Activated CD8-positive, alpha-beta memory T cell treated with anti-CD3 and anti-CD28 coated beads, Interleukin-2, amount 10 ng/mL, durations not matched to agents 7 days and 5 days (primary cell): ENCODE measurements at regions not wholly inside any gene's neighbourhood (a gene's known extent, or its start where the extent isn't known, plus 50 kb on each side); places are given as distances from the start of the nearest gene placed in this dataset.

Experiments
- ATAC-seq: fragments of 150-1000 bp; cut with Tn5 transposase; one replicate; pipeline ENCODE4 v1.10.0; 2021; ENCODE audit warnings: moderate library complexity
- CTCF ChIA-PET: fragments of 350-600 bp; sonication (Branson Sonifier 250); formaldehyde crosslinking; loops from one replicate; lab custom pipeline; 2021; ENCODE audit warnings: antibody characterized with exemption; lab: Charles Lee
- DNase-seq: peaks from one replicate; pipeline ENCODE4 v3.0.0-alpha.2; 2020
- H3K27ac Mint-ChIP-seq: one replicate; pipeline ENCODE4 v1.8.0; 2021; ENCODE audit warnings: mild to moderate bottlenecking, mixed read lengths
- H3K27me3 Mint-ChIP-seq: one replicate; pipeline ENCODE4 v1.8.0; 2021; ENCODE audit warnings: mixed read lengths
- H3K36me3 Mint-ChIP-seq: one replicate; pipeline ENCODE4 v1.8.0; 2021; ENCODE audit warnings: mild to moderate bottlenecking, mixed read lengths
- H3K4me1 Mint-ChIP-seq: one replicate; pipeline ENCODE4 v1.8.0; 2021; ENCODE audit warnings: mixed read lengths
- H3K4me3 Mint-ChIP-seq: one replicate; pipeline ENCODE4 v1.8.0; 2021; ENCODE audit warnings: mild to moderate bottlenecking, moderate library complexity, mixed read lengths
- H3K9me3 Mint-ChIP-seq: one replicate; pipeline ENCODE4 v1.8.0; 2022; ENCODE audit warnings: low read depth, mixed read lengths

- CTCF ChIA-PET = no interaction called here
- ATAC-seq (no peak), DNase-seq (no peak)
- Mint-ChIP-seq H3K36me3 (no peaks in the 10 kb centered on the region), H3K4me1 (no peaks in the 10 kb centered on the region), H3K27ac (no peak overlapping the region), H3K9me3 (peaks cover 8% of the 10 kb centered on the region), H3K4me3 (no peak overlapping the region), H3K27me3 (no peaks in the 10 kb centered on the region)
Observed at GRCh38 chr4:14018191-14018853, 390.8 kb upstream of the BOD1L1 start.

- CTCF ChIA-PET = no interaction called here
- Mint-ChIP-seq H3K27ac (no peak overlapping the region), H3K27me3 (no peaks in the 10 kb centered on the region)
Observed at GRCh38 chr4:14022456-14022855, 394.9 kb upstream of the BOD1L1 start.

GRCh38 chr4:14023036-14023435 is 395.5 kb upstream of the BOD1L1 start:
- H3K4me1 Mint-ChIP-seq = no peaks in the 10 kb centered on the region
- ATAC-seq (no peak), DNase-seq (no peak)
- CTCF ChIA-PET = no interaction called here
- peaks cover 5% of the 10 kb centered on the region for H3K9me3 Mint-ChIP-seq
- H3K4me3 Mint-ChIP-seq = no peak overlapping the region
- H3K27me3 Mint-ChIP-seq = no peaks in the 10 kb centered on the region
- H3K27ac Mint-ChIP-seq = no peak overlapping the region
- H3K36me3 Mint-ChIP-seq = no peaks in the 10 kb centered on the region

More at GRCh38 chr4:14022456-14022855, 394.9 kb upstream of the BOD1L1 start:
- Mint-ChIP-seq H3K4me1 (no peaks in the 10 kb centered on the region), H3K4me3 (no peak overlapping the region), H3K36me3 (no peaks in the 10 kb centered on the region), H3K9me3 (peaks cover 5% of the 10 kb centered on the region)
- no peak for DNase-seq
- ATAC-seq = no peak

GRCh38 chr4:14023896-14024295 is 396.4 kb upstream of the BOD1L1 start:
- no peak overlapping the region for H3K27ac Mint-ChIP-seq
- no peaks in the 10 kb centered on the region for H3K36me3 Mint-ChIP-seq
- DNase-seq = no peak
- H3K27me3 Mint-ChIP-seq = no peaks in the 10 kb centered on the region
- CTCF ChIA-PET = no interaction called here
- no peak overlapping the region for H3K4me3 Mint-ChIP-seq
- no peak for ATAC-seq
- no peaks in the 10 kb centered on the region for H3K4me1 Mint-ChIP-seq
- peaks cover 5% of the 10 kb centered on the region for H3K9me3 Mint-ChIP-seq

GRCh38 chr4:14025111-14025510 is 397.6 kb upstream of the BOD1L1 start:
- no peak for ATAC-seq
- CTCF ChIA-PET = no interaction called here
- DNase-seq = no peak

GRCh38 chr4:14025891-14026290 is 398.4 kb upstream of the BOD1L1 start:
- no peak for ATAC-seq
- Mint-ChIP-seq H3K4me3 (no peak overlapping the region), H3K27ac (no peak overlapping the region), H3K27me3 (no peaks in the 10 kb centered on the region), H3K9me3 (peaks cover 3% of the 10 kb centered on the region), H3K36me3 (no peaks in the 10 kb centered on the region), H3K4me1 (no peaks in the 10 kb centered on the region)
- DNase-seq = no peak
- CTCF ChIA-PET = no interaction called here

More at GRCh38 chr4:14025111-14025510, 397.6 kb upstream of the BOD1L1 start:
- Mint-ChIP-seq H3K36me3 (no peaks in the 10 kb centered on the region), H3K4me3 (no peak overlapping the region), H3K27ac (no peak overlapping the region), H3K4me1 (no peaks in the 10 kb centered on the region), H3K27me3 (no peaks in the 10 kb centered on the region), H3K9me3 (peaks cover 3% of the 10 kb centered on the region)

GRCh38 chr4:14028862-14029261 is 401.3 kb upstream of the BOD1L1 start:
- no peaks in the 10 kb centered on the region for H3K4me1 Mint-ChIP-seq
- no peaks in the 10 kb centered on the region for H3K36me3 Mint-ChIP-seq
- no peak for ATAC-seq
- no peaks in the 10 kb centered on the region for H3K27me3 Mint-ChIP-seq
- no peaks in the 10 kb centered on the region for H3K9me3 Mint-ChIP-seq
- CTCF ChIA-PET = no interaction called here
- DNase-seq = no peak
- no peak overlapping the region for H3K27ac Mint-ChIP-seq
- no peak overlapping the region for H3K4me3 Mint-ChIP-seq

- Mint-ChIP-seq H3K4me3 (no peak overlapping the region), H3K9me3 (no peaks in the 10 kb centered on the region), H3K4me1 (no peaks in the 10 kb centered on the region), H3K36me3 (no peaks in the 10 kb centered on the region), H3K27me3 (no peaks in the 10 kb centered on the region), H3K27ac (no peak overlapping the region)
- no peak for DNase-seq
- CTCF ChIA-PET = no interaction called here
- no peak for ATAC-seq
Observed at GRCh38 chr4:14035076-14035475, 407.6 kb upstream of the BOD1L1 start.

GRCh38 chr4:14043203-14043602 is 415.7 kb upstream of the BOD1L1 start:
- no peak overlapping the region for H3K27ac Mint-ChIP-seq

GRCh38 chr4:14046642-14047041 is 419.1 kb upstream of the BOD1L1 start:
- DNase-seq (no peak), ATAC-seq (no peak)
- Mint-ChIP-seq H3K9me3 (no peaks in the 10 kb centered on the region), H3K4me3 (no peak overlapping the region), H3K27me3 (no peaks in the 10 kb centered on the region), H3K27ac (no peak overlapping the region), H3K36me3 (no peaks in the 10 kb centered on the region), H3K4me1 (no peaks in the 10 kb centered on the region)
- CTCF ChIA-PET = no interaction called here

More at GRCh38 chr4:14043203-14043602, 415.7 kb upstream of the BOD1L1 start:
- Mint-ChIP-seq H3K9me3 (no peaks in the 10 kb centered on the region), H3K4me3 (no peak overlapping the region), H3K4me1 (no peaks in the 10 kb centered on the region), H3K36me3 (no peaks in the 10 kb centered on the region), H3K27me3 (no peaks in the 10 kb centered on the region)
- CTCF ChIA-PET = no interaction called here
- no peak for ATAC-seq
- DNase-seq = no peak

GRCh38 chr4:14047840-14048239 is 420.3 kb upstream of the BOD1L1 start:
- ATAC-seq (no peak), DNase-seq (no peak)
- Mint-ChIP-seq H3K36me3 (no peaks in the 10 kb centered on the region), H3K27me3 (no peaks in the 10 kb centered on the region), H3K4me3 (no peak overlapping the region), H3K27ac (no peak overlapping the region), H3K9me3 (no peaks in the 10 kb centered on the region), H3K4me1 (no peaks in the 10 kb centered on the region)
- CTCF ChIA-PET = no interaction called here

GRCh38 chr4:14049946-14050345 is 422.4 kb upstream of the BOD1L1 start:
- CTCF ChIA-PET = no interaction called here
- no peak for DNase-seq
- Mint-ChIP-seq H3K27ac (no peak overlapping the region), H3K36me3 (no peaks in the 10 kb centered on the region), H3K9me3 (no peaks in the 10 kb centered on the region), H3K27me3 (no peaks in the 10 kb centered on the region), H3K4me3 (no peak overlapping the region), H3K4me1 (no peaks in the 10 kb centered on the region)
- no peak for ATAC-seq

- Mint-ChIP-seq H3K36me3 (no peaks in the 10 kb centered on the region), H3K9me3 (no peaks in the 10 kb centered on the region), H3K27ac (no peak overlapping the region), H3K4me3 (no peak overlapping the region), H3K4me1 (no peaks in the 10 kb centered on the region), H3K27me3 (no peaks in the 10 kb centered on the region)
- DNase-seq (no peak), ATAC-seq (no peak)
- CTCF ChIA-PET = no interaction called here
Observed at GRCh38 chr4:14053291-14053690, 425.8 kb upstream of the BOD1L1 start.

- no peak overlapping the region for H3K27ac Mint-ChIP-seq
- ATAC-seq (no peak), DNase-seq (no peak)
- CTCF ChIA-PET = no interaction called here
- no peaks in the 10 kb centered on the region for H3K4me1 Mint-ChIP-seq
- H3K4me3 Mint-ChIP-seq = no peak overlapping the region
- no peaks in the 10 kb centered on the region for H3K27me3 Mint-ChIP-seq
- no peaks in the 10 kb centered on the region for H3K36me3 Mint-ChIP-seq
- H3K9me3 Mint-ChIP-seq = no peaks in the 10 kb centered on the region
Observed at GRCh38 chr4:14054391-14054790, 426.9 kb upstream of the BOD1L1 start.

- Mint-ChIP-seq H3K27ac (no peak overlapping the region), H3K4me1 (no peaks in the 10 kb centered on the region), H3K27me3 (no peaks in the 10 kb centered on the region), H3K36me3 (no peaks in the 10 kb centered on the region), H3K4me3 (no peak overlapping the region), H3K9me3 (no peaks in the 10 kb centered on the region)
- no peak for ATAC-seq
- no peak for DNase-seq
- CTCF ChIA-PET = no interaction called here
Observed at GRCh38 chr4:14059006-14059405, 431.5 kb upstream of the BOD1L1 start.
